Caki2 (cell line): ENCODE measurements at regions not wholly inside any gene's neighbourhood (a gene's known extent, or its start where the extent isn't known, plus 50 kb on each side); places are given as distances from the start of the nearest gene placed in this dataset.
"Not testable (repeated sequence)": the region's sequence is repeated elsewhere in the genome, so short reads cannot be mapped to it uniquely, and the experiment has no call there.

Source experiments
- DNase-seq: peaks from one replicate; pipeline ENCODE4 v3.0.0-alpha.2; 2015; ENCODE audit warnings: low read depth
- in situ Hi-C: cut with HindIII; loops from 2 replicates; pipeline ENCODE4 v1.10.0; 2016; ENCODE audit warnings: low sequenced_read_pairs, low pct_unique_long_range_greater_than_20kb, mixed read lengths

DNA sequence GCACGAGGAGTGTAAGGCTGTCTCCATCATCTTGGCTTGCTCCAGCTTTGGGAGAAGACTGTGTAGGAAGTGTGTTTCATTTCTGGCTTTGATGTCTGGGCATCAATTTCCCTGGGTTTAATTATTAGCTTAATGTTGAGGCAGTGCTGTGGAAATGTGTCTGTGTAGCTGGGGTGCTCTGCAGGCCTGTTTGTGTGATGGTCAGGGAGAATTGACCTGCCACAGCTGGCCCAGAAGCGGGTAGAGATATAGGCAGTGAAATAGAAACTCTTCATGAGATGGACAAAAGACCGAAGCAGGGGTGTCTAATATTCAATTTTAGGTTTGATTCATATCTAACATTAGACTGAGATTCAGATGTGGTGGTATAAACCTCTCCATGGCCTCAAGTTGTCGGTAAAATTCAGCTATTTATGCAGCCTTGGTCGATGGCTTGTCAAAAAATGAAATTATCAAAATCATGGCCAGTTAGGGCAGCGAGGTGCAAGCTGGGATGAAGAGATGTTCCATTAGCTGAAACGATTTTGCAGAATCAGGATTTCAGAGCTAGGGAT is 95.3 kb upstream of the SNX9 start:
- no peak for DNase-seq
- in situ Hi-C loops = no loop called here

GRCh38 chr6:157728183-157728881 is 94.7 kb upstream of the SNX9 start:
- no peak for DNase-seq
- in situ Hi-C loops = no loop called here

GRCh38 chr6:157731221-157731620 is 91.8 kb upstream of the SNX9 start:
- DNase-seq = no peak
- in situ Hi-C loops = no loop called here

- in situ Hi-C loops = no loop called here
- no peak for DNase-seq
Measured at GRCh38 chr6:157732007-157732406, 91.0 kb upstream of the SNX9 start.

DNA sequence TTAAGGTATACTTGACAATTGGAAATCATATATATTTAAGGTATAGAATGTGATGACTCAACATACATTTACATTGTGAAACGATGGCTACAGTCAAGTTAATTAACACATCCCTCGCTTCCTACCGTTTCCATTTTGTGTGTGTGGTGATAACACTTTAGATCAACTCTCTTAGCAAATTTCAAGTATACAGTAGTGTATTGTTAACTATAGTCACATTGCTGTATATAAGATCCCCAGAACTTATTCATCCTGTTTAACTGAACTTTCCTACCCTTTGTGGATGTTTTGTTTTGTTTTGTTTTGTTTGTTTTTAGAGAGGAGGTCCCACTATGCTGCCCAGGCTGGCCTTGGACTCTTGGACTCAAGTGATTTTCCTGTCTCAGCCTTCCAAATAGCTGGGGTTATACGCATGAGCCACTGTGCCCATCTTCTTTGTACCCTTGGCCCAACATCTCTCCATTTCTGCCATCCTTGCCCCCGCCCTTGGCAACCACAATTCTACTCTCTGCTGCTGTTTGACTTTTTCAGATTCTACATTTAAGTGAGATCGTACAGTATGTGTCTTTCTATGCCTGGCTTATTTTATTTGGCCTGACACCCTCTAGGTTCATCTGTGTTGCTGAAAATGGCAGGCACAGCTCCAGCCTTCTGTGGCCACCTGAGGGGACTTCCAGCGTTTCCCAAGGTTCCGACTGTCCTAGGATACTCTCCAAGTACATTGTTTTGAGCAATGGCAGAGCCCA is 90.5 kb upstream of the SNX9 start:
- in situ Hi-C loops = no loop called here
- DNase-seq = no peak

DNA sequence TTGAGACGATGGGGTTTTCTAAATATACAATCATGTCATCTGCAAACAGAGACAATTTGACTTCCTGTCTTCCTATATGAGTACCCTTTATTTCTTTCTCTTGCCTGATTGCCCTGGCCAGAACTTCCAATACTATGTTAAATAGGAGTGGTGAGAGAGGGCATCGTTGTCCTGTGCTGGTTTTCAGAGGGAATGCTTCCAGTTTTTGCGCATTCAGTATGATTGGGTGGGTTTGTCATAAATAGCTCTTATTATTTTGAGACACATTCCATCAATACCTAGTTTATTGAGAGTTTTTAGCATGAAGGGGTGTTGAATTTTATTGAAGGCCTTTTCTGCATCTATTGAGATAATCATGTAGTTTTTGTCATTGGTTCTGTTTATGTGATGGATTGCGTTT is 86.5 kb upstream of the SNX9 start:
- in situ Hi-C loops, DNase-seq: not testable (repeated sequence)

DNA sequence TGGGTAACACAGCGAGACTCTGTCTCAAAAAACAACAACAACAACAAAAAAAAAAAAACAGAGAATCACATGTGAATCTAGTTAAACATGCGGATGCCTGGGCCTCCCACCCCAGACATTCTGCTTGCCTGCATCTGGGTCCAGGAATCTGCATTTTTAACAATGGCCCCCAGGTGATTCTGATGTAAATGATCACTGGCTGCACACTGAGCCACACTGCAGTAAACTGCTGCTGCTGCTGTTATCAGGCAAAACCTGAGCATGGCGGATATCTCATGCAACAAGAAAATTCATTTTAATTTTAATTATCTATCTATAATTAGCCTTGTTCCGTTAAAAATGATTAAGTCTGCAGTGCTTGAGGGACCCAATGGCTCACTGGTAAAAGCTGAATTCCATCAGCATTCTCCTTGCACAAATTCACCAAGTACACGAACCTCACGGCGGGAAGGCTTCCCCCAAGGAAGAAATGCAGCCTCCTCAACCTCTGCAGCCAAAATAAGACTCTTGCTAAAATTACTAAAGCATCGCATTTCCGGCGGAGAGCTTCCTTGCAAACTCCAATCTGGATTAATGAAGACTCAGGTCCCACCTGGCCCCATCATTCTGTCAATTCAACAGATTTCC is 81.6 kb upstream of the SNX9 start:
- in situ Hi-C loops = no loop called here
- DNase-seq = no peak

- in situ Hi-C loops = no loop called here
- no peak for DNase-seq
Measured at GRCh38 chr6:157741948-157742556, 81.0 kb upstream of the SNX9 start.

- in situ Hi-C loops = no loop called here
- DNase-seq = no peak
Measured at GRCh38 chr6:157744102-157744601, 78.9 kb upstream of the SNX9 start.

DNA sequence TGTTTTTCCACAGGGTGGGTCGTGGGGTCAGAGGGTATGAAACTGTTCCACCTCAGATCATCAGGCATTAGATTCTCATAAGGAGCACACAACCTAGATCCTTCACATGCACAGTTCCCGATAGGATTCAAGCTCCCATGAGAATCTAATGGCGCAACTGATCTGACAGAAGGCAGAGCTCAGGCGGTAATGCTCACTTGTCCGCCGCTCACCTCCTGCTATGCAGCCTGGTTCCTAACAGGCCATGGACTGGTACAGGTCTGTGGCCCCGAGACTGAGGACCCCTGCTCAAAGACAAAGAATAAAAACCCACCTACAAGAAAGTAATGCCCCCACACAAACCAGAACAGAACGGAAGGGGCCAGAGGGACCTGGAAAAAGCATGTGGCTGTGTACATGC is 76.1 kb upstream of the SNX9 start:
- in situ Hi-C loops = no loop called here
- DNase-seq = no peak

GRCh38 chr6:157747370-157747769 is 75.7 kb upstream of the SNX9 start:
- DNase-seq = no peak
- in situ Hi-C loops = no loop called here

- in situ Hi-C loops = no loop called here
- DNase-seq = no peak
Measured at GRCh38 chr6:157748839-157749571, 74.0 kb upstream of the SNX9 start.

- not testable (repeated sequence) for DNase-seq
- in situ Hi-C loops = loop anchor here (25.0 kb wide), 1 partner anchor 111 kb away; no protein-coding TSS in a partner anchor
Measured at GRCh38 chr6:157750973-157751372, 72.1 kb upstream of the SNX9 start.

DNA sequence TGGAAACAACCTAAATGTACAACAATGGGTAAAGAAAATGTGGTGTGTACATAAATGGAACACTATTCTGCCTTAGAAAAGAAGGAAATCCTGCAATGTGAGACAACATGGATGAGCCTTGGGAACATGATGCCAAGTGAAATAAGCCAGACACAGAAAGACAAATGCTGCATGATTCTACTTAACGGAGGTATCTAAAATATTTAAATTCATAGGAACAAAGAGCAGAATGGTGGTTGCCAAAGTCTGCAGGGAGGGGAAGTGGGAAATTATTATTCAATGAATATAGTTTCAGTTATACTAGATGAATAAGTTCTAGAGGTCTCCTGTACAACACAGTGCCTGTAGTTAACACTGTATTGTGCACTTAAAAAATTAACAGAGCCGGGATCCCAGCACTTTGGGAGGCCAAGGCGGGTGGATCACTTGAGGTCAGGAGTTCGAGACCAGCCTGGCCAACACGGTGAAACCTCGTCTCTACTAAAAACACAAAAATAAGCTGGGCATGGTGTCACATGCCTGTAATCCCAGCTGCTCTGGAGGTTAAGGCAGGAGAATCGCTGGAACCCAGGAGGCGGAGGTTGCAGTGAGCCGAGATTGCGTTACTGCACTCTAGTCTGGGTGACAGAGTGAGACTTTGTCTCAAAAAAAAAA is 71.4 kb upstream of the SNX9 start:
- in situ Hi-C loops = loop anchor here (25.0 kb wide), 1 partner anchor 111 kb away; no protein-coding TSS in a partner anchor
- no peak for DNase-seq

DNA sequence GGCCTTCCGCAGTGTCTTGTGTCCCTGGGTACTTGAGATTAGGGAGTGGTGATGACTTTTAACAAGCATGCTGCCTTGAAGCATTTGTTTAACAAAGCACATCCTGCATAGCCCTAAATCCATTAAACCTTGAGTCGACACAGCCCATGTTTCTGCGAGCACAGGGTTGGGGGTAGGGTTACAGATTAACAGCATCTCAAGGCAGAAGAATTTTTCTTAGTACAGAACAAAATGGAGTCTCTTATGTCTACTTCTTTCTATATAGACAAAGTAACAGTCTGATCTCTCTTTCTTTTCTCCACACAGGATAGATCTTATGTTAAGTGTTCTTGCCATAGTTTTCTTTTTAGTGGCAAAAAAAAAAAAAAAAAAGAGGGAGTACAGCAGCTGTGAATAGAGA is 70.2 kb upstream of the SNX9 start:
- not testable (repeated sequence) for DNase-seq
- in situ Hi-C loops = loop anchor here (25.0 kb wide), 1 partner anchor 109 kb away; no protein-coding TSS in a partner anchor

DNA sequence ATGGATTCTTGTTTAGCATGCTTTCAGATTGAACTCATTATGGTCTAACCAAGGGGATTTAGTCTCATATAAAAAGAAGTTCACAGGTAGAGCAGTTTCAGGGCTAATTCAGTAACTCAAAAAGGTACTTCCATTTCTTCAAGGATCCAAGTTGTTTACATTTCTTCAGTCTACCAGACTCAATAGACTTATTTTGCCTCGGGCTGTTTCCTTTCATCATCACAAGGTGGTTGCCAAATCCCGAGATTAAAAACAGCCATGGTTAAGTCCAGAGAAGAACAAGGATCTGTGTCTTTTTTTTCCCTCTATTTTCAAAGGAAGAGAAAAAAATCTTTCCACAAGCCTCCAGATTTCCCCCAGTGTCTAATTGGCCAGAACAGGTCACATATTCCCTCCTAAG is 69.8 kb upstream of the SNX9 start:
- in situ Hi-C loops = loop anchor here (25.0 kb wide), 1 partner anchor 109 kb away; no protein-coding TSS in a partner anchor
- no peak for DNase-seq

GRCh38 chr6:157753801-157754200 is 69.2 kb upstream of the SNX9 start:
- not testable (repeated sequence) for DNase-seq
- in situ Hi-C loops = loop anchor here (25.0 kb wide), 1 partner anchor 108 kb away; no protein-coding TSS in a partner anchor
